NCI-H2081 treated with DMSO at 0.1 percent for 48 hours (cell line): ENCODE measurements at regions not wholly inside any gene's neighbourhood (a gene's known extent, or its start where the extent isn't known, plus 50 kb on each side); places are given as distances from the start of the nearest gene placed in this dataset.
"Not testable (repeated sequence)": the region's sequence is repeated elsewhere in the genome, so short reads cannot be mapped to it uniquely, and the experiment has no call there.

Experiments used
- DNase-seq: peaks from one replicate; lab custom pipeline; 2025; lab: John Stamatoyannopoulos, UW

GRCh38 chr14:30266290-30266689 lies 292.7 kb upstream of the G2E3 start:
- no peak for DNase-seq

- no peak for DNase-seq
Measured at GRCh38 chr14:30267141-30267540, 291.8 kb upstream of the G2E3 start.

GRCh38 chr14:30270200-30271161 lies 288.5 kb upstream of the G2E3 start:
- peak; percentile 60 for DNase-seq

- no peak for DNase-seq
Measured at GRCh38 chr14:30271811-30272323, 287.1 kb upstream of the G2E3 start.

- DNase-seq, result peak; percentile 82
Measured at GRCh38 chr14:30272848-30273832, 285.8 kb upstream of the G2E3 start.

- DNase-seq, result no peak
Measured at GRCh38 chr14:30275604-30276003, 283.4 kb upstream of the G2E3 start.

GRCh38 chr14:30277268-30277667 lies 281.7 kb upstream of the G2E3 start:
- no peak for DNase-seq

- DNase-seq, result not testable (repeated sequence)
Measured at GRCh38 chr14:30278856-30279255, 280.1 kb upstream of the G2E3 start.

- DNase-seq, result no peak
Measured at GRCh38 chr14:30283822-30284446, 275.0 kb upstream of the G2E3 start.

- DNase-seq, result no peak
Measured at GRCh38 chr14:30284808-30285207, 274.1 kb upstream of the G2E3 start.

GRCh38 chr14:30287579-30288445 lies 271.1 kb upstream of the G2E3 start:
- DNase-seq, result no peak

- no peak for DNase-seq
Measured at GRCh38 chr14:30290001-30290400, 269.0 kb upstream of the G2E3 start.

- no peak for DNase-seq
Measured at GRCh38 chr14:30291216-30291615, 267.7 kb upstream of the G2E3 start.

GRCh38 chr14:30292541-30292940 lies 266.4 kb upstream of the G2E3 start:
- DNase-seq, result no peak

GRCh38 chr14:30295980-30296379 lies 263.0 kb upstream of the G2E3 start:
- DNase-seq, result no peak

- no peak for DNase-seq
Measured at GRCh38 chr14:30296931-30297405, 262.0 kb upstream of the G2E3 start.

GRCh38 chr14:30297876-30298795 lies 260.8 kb upstream of the G2E3 start:
- no peak for DNase-seq

GRCh38 chr14:30299915-30300314 lies 259.0 kb upstream of the G2E3 start:
- DNase-seq, result no peak

- no peak for DNase-seq
Measured at GRCh38 chr14:30303350-30303749, 255.6 kb upstream of the G2E3 start.

- DNase-seq, result no peak
Measured at GRCh38 chr14:30305346-30305745, 253.6 kb upstream of the G2E3 start.
